NCI-H526 (cell line): ENCODE measurements at regions not wholly inside any gene's neighbourhood (a gene's known extent, or its start where the extent isn't known, plus 50 kb on each side); places are given as distances from the start of the nearest gene placed in this dataset.
A peak's percentile ranks its signal among the peaks of the same experiment; 100 is the strongest.

Experiments
- DNase-seq, 2 experiments: peaks; one replicate each; lab custom pipeline; 2025; lab: John Stamatoyannopoulos, UW

- DNase-seq: no peak
Observed at GRCh38 chr16:31701734-31702133, 171.9 kb upstream of the ZNF267 start.

GRCh38 chr16:31702796-31703195, 170.8 kb upstream of the ZNF267 start:
- no peak for DNase-seq

DNA sequence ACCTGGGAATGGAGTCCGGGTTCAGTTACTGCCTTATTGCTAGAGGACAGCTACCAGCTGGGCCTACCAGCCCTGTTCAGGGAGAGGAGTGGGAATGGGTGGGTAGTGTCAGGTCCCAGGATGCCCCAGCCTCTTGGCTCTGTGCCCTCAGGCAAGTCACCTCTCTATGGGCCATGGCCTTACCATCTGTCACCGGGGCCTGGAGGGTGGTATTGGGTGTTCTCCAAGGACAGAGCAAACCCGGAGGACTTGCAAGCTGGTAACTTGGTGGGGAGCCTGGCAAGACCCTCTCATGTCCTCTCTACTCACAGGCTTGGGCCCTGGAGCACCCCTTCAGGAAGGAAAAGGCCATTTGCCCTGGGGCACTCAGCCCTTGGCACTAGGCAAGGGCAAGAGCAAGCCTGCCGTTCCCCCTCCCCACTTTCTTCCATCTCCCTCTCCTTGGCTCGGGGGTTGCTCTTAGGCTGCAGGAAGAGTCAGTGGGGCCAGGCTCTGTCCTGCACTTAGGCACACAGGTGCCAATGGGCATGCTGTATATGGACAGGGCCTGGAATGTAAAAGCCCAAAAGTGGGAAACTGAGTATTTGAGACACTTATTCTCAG, 170.0 kb upstream of the ZNF267 start:
- DNase-seq: no peak

DNA sequence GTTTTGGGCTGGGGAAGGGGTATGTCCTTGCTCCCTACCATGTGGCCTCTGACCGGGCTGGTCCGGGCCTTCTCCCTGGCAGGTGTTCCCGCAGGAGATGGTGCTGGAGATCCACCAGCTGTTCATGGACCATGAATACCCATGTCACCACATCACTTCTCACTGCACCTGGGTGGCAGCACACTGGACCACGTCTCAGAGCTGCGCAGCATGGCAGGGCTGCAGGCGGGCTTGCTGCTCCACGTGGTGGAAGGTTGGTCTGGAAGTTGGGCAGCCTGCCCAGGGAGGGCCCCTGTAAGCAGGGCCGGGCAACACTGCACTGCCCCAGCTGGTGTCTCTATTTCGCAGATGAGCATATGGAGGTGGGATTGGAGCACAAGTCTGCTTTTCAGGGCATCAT, 169.5 kb upstream of the ZNF267 start:
- no peak for DNase-seq

- no peak for DNase-seq
Observed at GRCh38 chr16:31705371-31705770, 168.2 kb upstream of the ZNF267 start.

DNA sequence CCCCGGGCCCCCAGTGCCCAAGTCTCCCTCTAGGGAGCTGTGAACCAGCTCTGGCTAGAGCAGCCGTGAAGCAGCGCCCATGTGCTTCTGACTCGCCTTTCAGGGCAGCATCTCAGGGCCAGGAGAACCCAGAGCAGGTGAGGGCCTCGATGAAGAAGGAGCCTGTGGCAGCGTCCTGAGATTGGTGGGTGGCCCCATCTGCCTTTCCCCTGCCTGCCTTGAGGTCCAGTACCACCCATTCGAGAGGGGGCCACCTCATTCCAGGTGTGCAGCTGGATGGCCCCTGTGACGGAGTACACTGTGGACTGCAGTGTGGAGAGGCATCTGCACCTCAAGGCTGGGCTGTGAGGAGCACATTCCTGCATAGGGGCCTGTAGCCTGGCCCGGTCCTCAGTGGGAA, 167.3 kb upstream of the ZNF267 start:
- DNase-seq: no peak

DNA sequence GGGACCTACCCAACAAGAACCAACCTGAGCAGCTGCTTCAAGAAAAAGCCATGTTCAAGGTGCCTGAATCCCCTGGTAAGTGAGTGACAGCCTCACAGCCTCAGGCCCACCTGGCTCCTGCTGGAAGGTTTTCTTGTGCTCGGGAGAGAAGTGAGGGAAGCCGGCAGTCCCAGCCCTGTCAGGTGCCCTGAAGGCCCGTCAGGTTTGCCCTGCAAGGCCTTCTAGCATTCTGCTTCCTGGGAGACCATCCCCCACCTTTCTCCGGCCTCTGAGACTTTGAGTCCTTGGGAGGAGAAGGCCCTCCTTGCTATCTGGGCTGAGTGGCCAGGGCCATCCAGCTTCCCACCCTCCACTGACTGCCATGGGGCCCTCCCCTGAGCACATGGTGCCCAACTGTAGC, 166.7 kb upstream of the ZNF267 start:
- DNase-seq: no peak

DNA sequence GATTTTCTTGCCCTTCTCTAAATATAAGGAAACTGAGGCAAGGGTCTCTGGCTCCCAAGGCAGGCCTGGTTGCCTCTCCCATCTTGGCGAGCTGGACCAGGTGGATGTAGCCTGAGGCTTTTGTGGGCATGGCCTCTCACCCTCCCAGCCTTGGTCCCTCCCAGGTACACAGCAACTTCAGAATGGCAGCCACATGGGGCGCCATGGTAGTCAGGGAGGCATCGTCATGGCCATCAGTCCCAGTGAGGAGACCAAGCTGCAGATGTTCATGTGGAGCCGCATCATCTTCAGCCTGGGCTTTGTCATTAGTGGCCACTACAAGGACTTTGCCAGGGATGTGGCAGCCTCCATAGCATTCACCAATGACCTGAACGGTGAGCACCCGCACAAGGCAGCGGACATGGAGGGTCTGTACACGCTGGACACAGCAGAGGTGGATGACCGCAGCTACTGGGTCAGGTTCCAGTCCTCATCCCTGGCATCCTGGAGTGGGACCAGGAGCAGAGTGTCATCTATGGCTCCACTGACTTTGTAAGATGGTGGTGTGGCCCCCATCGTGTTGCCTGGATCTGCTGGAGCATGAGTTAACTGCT, 165.8 kb upstream of the ZNF267 start:
- DNase-seq: no peak

DNA sequence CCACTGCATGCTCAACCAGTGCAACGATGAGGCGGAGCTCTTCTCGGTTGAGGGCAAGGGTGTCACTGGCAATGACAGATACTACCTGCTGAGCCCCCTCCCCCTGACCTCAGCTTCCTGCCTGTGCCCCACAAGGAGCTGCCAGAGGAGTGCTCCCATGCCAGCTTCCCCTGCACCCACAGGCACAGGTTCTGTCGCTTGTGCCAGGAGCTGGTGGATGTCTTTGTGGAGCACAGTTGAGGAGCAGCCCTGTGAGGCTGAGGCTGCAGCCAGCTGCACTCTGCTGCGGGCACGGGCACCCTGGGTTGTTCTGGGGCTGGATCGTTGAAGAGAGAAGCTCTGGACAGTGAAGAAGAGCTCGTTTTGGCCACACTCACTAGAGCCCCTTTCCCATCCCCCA, 165.3 kb upstream of the ZNF267 start:
- no peak for DNase-seq

- no peak for DNase-seq
Observed at GRCh38 chr16:31709181-31709580, 164.4 kb upstream of the ZNF267 start.

- no peak for DNase-seq
Observed at GRCh38 chr16:31710134-31710533, 163.5 kb upstream of the ZNF267 start.

DNA sequence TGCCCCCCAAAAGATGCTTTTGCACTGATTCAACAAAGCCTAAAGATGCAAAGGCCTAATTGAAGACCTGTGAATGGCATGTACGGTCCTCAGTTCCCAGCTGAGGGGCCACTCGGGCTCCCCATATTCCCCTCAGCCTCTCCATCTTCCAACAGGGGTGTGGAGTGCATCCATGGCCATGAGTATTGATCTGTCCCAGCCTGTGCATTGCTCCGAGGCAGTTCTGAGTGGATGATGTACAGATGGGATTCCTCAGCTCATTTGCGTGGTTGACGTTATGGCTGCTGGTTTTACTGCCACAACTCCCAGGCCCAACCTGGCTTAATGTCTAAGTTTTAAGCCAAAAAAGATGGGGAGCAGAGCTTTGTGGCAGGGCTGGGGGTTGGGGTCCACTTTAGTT, 162.7 kb upstream of the ZNF267 start:
- DNase-seq: no peak

DNA sequence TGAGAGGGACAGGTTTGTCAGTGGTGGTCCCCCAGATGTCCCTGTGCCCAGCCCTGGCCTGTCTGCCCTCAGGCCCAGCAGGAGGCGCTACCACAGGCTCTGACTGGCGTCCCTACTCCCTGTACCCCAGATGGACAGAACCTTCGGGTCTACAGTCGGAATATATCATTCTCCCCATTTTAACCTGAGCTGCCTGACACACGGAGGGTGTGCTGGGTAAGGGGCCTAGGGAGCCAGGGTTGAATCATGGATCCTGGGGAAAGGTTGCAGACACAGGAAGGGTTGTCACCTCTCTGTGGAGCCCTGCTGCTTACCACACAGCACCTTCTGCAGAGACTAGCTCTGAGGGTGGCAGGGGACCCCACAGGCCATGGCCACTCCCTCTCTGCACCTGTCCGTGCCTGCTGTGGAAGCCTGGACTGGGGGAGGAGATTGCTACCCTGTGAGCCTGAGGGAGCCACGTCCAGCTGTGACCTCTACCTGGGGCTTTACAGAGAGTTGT, 162.2 kb upstream of the ZNF267 start:
- DNase-seq: no peak

- no peak for DNase-seq
Observed at GRCh38 chr16:31712064-31712540, 161.5 kb upstream of the ZNF267 start.

DNA sequence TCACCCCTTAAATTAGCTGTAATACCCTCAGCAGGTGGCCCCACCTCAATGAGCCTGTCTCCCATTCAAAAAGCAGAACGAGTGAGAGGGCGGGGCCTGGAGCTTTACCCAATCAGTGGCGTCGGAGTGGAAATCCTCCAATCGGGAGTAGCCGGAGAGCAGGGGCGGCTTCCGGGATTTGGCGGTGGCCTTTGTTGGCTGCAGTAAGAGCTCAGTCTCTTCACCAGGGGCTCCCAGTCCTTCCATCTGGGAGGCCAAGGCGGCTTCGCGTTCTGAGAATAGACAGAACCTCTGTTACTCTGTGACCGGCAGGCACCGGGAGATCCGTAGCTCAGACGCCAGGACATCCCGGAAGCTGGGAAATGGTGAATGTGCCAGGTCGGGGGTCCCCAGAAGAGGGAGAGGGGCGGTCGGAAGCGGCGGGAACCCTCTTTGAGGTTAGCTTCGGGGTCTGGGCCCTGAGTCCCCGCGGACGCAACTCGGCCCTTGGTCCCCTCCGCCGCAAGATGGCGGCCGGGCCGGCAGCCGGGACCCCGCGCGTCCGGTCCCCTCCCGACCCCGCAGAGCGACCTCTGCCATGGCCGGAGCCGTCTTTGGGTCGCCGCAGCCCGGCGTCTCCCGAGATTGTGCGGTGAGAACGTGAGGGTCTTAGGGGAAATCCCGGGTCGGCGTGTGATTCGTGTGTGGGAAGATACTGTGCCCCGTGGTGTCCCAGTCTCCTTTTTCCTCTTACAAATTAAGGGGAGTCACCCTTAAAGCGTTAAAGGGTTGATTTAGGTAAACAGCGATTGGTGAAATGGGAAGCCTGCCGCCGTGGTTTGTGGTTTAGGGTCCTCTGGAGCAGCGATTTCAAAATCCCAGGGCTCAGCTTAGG, 160.3 kb upstream of the ZNF267 start:
- peak; percentile 91 to 97 for DNase-seq

DNA sequence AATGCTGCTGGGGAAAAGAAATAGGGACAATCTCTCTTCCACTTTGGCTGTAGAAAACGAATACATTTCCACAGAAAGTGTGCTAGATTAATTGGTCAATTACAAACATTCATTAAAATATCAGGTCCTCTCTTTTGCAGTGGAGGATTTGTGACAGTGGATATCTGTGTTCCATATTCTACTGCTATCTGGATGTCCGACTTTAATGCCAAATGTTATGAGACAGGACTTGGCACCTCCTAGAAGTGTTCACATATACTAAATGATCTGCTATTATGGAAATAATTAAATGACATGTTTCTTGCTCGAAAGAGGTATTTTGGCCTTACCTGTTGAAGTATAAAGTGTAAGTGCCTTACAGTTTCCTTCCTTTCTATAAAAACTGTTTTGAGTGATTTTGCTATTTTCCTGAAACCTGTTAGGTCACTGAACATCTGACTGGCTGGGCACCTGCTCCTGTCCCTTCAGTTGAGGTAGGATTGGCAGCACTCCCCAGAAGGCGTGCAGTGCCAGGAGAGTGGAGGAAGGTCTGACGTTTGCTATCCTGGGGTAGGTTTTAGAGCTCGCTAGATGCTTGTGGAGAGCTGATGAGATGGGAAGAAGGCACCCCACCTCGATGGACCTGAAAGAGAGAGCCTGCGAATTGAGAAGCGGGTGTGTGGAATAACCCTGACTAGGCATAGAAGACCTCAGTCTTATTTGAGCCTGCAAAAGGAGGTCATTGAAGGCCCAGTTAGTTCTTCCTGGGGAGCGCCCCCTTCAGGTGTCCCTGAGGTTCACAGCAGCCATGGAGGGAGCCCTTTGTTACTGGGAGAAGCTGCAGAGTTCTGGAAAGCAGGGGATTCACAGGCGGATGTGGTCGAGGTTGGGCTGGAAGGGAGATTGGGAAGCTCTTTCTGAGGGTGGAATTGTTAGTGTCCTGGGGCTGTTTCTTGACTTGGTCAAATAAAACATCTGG, 159.4 kb upstream of the ZNF267 start:
- peak in 1 of 2 experiments; percentile 27 for DNase-seq

GRCh38 chr16:31714903-31715504, 158.6 kb upstream of the ZNF267 start:
- DNase-seq: no peak

GRCh38 chr16:31715915-31716314, 157.7 kb upstream of the ZNF267 start:
- no peak for DNase-seq

GRCh38 chr16:31718998-31719397, 154.6 kb upstream of the ZNF267 start:
- DNase-seq: no peak

DNA sequence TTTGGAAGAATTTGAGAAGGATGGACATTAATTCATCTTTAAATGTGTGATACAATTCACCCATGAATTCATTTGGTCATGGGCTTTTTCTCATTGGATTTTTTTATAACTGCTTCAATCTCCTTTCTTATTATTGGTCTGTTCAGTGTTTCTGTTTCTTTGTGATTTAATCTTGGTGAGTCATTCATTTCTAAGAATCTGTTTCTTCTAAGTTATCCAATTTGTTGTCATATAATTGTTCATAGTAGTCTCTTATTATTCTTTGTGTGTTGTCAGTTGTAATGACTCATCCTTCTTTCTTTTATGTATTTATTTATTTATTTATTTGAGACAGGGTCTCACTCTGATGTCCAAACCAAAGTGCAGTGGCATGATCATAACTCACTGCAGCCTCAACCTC, 146.1 kb upstream of the ZNF267 start:
- DNase-seq: no peak

- DNase-seq: no peak
Observed at GRCh38 chr16:31734265-31734664, 139.3 kb upstream of the ZNF267 start.
